GM21723 (cell line): ENCODE measurements at regions not wholly inside any gene's neighbourhood (a gene's known extent, or its start where the extent isn't known, plus 50 kb on each side); places are given as distances from the start of the nearest gene placed in this dataset.
"Not testable (repeated sequence)": the region's sequence is repeated elsewhere in the genome, so short reads cannot be mapped to it uniquely, and the experiment has no call there.

Source experiments
- ATAC-seq: cut with Tn5 transposase; IDR thresholded peaks from one replicate; pipeline ENCODE4 v1.9.1; 2021; ENCODE audit warnings: mild to moderate bottlenecking, moderate library complexity; ENCODE audit not compliant: unreplicated experiment

GRCh38 chr2:147438882-147439281, 405.9 kb upstream of the ACVR2A start:
- no peak for ATAC-seq

GRCh38 chr2:147433822-147434221, 411.0 kb upstream of the ACVR2A start:
- ATAC-seq = no peak

GRCh38 chr2:147430408-147430807, 414.4 kb upstream of the ACVR2A start:
- ATAC-seq = no peak

- no peak for ATAC-seq
These were observed 416.6 kb upstream of the ACVR2A start for GRCh38 chr2:147428120-147428747.

GRCh38 chr2:147425437-147426029, 419.3 kb upstream of the ACVR2A start:
- ATAC-seq = no peak

GRCh38 chr2:147424766-147425165, 420.1 kb upstream of the ACVR2A start:
- no peak for ATAC-seq

GRCh38 chr2:147420947-147421675, 423.7 kb upstream of the ACVR2A start:
- ATAC-seq = no peak

GRCh38 chr2:147420517-147420916, 424.3 kb upstream of the ACVR2A start:
- ATAC-seq = no peak

GRCh38 chr2:147416099-147416498, 428.7 kb upstream of the ACVR2A start:
- no peak for ATAC-seq

GRCh38 chr2:147414656-147415055, 430.2 kb upstream of the ACVR2A start:
- not testable (repeated sequence) for ATAC-seq

GRCh38 chr2:147408357-147408756, 436.5 kb upstream of the ACVR2A start:
- ATAC-seq = no peak

- no peak for ATAC-seq
These were observed 439.2 kb upstream of the ACVR2A start for GRCh38 chr2:147405651-147406050.

GRCh38 chr2:147398996-147399395, 445.8 kb upstream of the ACVR2A start:
- no peak for ATAC-seq

GRCh38 chr2:147398301-147398700, 446.5 kb upstream of the ACVR2A start:
- ATAC-seq = no peak

- ATAC-seq = no peak
These were observed 447.9 kb upstream of the ACVR2A start for GRCh38 chr2:147396890-147397289.

- no peak for ATAC-seq
These were observed 450.5 kb upstream of the ACVR2A start for GRCh38 chr2:147394179-147394790.

- ATAC-seq = no peak
These were observed 452.6 kb upstream of the ACVR2A start for GRCh38 chr2:147392180-147392579.

GRCh38 chr2:147390475-147390874, 454.4 kb upstream of the ACVR2A start:
- ATAC-seq = no peak

- ATAC-seq = no peak
These were observed 455.6 kb upstream of the ACVR2A start for GRCh38 chr2:147389218-147389617.

- no peak for ATAC-seq
These were observed 456.6 kb upstream of the ACVR2A start for GRCh38 chr2:147388217-147388616.

GRCh38 chr2:147386284-147386683, 458.5 kb upstream of the ACVR2A start:
- no peak for ATAC-seq

GRCh38 chr2:147385600-147385999, 459.2 kb upstream of the ACVR2A start:
- no peak for ATAC-seq
